GM12892 (cell line): ENCODE measurements at regions not wholly inside any gene's neighbourhood (a gene's known extent, or its start where the extent isn't known, plus 50 kb on each side); places are given as distances from the start of the nearest gene placed in this dataset.

ENCODE experiments used
- POLR2A ChIP-seq: IDR thresholded peaks from 2 replicates; pipeline ENCODE4 v1.6.1; 2011; ENCODE audit warnings: low read depth, low read length, control low read depth
- POLR2AphosphoS5 ChIP-seq: IDR thresholded peaks from 2 replicates; pipeline ENCODE4 v1.6.1; 2011; ENCODE audit warnings: low read depth, low read length, control low read depth
- TAF1 ChIP-seq: IDR thresholded peaks from 2 replicates; pipeline ENCODE4 v1.6.1; 2011; ENCODE audit warnings: low read depth, mild to moderate bottlenecking, control low read depth, low read length, borderline replicate concordance

DNA sequence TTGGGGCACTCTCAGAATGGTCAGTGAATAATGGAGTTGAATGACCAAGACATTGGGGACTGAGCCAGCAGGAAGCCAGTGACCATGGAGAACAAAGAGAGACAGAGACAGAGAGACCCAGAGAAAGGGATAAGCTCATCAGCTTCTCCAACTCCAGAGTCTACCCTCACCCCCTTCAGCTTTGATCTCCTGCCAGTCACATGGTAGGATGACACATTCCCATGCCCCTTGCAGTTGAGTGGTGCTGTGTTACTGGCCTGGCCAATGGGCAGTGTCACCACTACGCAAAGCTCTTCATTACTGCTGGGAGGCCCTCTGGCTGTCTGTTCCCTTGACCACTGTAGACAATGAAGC, 643.5 kb downstream of the AJAP1 start:
- TF ChIP-seq TAF1, result no peak
- no peak for TF ChIP-seq POLR2A
- no peak for TF ChIP-seq POLR2AphosphoS5
